ENCODE measurements at regions not wholly inside any gene's neighbourhood (a gene's known extent, or its start where the extent isn't known, plus 50 kb on each side); places are given as distances from the start of the nearest gene placed in this dataset.

DNA sequence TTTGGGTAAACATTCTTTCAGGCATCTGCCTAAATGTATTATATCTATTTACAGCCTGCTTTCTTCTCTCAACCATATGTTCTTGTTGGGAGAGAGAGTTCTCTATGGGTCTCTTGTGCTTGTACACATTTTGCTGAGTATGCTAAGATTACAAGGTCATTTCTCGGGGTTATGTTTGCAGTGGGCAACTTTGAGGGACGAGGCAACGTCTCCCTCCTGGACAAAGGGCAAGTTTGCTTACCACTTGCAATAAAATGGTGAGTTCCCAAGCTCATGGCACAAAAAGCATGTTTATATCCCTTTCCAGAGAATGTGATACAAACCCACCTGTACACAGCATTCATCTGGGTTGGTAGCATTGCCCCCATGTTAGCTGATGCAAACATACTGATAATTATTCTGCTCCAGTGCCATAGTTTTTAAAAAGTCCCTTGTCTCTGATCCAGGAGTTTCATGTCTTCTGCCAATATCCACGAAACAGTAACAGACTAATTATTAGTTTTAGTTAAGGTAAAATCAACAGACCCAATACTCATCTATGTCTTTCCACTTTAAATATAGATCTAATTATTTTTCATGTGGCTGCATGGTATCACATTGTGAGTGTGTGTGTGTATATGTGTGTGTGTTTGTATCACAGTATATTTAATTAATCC lies 84.2 kb upstream of the MAPK4 start (continued):
- TF ChIP-seq, protein P1, sequence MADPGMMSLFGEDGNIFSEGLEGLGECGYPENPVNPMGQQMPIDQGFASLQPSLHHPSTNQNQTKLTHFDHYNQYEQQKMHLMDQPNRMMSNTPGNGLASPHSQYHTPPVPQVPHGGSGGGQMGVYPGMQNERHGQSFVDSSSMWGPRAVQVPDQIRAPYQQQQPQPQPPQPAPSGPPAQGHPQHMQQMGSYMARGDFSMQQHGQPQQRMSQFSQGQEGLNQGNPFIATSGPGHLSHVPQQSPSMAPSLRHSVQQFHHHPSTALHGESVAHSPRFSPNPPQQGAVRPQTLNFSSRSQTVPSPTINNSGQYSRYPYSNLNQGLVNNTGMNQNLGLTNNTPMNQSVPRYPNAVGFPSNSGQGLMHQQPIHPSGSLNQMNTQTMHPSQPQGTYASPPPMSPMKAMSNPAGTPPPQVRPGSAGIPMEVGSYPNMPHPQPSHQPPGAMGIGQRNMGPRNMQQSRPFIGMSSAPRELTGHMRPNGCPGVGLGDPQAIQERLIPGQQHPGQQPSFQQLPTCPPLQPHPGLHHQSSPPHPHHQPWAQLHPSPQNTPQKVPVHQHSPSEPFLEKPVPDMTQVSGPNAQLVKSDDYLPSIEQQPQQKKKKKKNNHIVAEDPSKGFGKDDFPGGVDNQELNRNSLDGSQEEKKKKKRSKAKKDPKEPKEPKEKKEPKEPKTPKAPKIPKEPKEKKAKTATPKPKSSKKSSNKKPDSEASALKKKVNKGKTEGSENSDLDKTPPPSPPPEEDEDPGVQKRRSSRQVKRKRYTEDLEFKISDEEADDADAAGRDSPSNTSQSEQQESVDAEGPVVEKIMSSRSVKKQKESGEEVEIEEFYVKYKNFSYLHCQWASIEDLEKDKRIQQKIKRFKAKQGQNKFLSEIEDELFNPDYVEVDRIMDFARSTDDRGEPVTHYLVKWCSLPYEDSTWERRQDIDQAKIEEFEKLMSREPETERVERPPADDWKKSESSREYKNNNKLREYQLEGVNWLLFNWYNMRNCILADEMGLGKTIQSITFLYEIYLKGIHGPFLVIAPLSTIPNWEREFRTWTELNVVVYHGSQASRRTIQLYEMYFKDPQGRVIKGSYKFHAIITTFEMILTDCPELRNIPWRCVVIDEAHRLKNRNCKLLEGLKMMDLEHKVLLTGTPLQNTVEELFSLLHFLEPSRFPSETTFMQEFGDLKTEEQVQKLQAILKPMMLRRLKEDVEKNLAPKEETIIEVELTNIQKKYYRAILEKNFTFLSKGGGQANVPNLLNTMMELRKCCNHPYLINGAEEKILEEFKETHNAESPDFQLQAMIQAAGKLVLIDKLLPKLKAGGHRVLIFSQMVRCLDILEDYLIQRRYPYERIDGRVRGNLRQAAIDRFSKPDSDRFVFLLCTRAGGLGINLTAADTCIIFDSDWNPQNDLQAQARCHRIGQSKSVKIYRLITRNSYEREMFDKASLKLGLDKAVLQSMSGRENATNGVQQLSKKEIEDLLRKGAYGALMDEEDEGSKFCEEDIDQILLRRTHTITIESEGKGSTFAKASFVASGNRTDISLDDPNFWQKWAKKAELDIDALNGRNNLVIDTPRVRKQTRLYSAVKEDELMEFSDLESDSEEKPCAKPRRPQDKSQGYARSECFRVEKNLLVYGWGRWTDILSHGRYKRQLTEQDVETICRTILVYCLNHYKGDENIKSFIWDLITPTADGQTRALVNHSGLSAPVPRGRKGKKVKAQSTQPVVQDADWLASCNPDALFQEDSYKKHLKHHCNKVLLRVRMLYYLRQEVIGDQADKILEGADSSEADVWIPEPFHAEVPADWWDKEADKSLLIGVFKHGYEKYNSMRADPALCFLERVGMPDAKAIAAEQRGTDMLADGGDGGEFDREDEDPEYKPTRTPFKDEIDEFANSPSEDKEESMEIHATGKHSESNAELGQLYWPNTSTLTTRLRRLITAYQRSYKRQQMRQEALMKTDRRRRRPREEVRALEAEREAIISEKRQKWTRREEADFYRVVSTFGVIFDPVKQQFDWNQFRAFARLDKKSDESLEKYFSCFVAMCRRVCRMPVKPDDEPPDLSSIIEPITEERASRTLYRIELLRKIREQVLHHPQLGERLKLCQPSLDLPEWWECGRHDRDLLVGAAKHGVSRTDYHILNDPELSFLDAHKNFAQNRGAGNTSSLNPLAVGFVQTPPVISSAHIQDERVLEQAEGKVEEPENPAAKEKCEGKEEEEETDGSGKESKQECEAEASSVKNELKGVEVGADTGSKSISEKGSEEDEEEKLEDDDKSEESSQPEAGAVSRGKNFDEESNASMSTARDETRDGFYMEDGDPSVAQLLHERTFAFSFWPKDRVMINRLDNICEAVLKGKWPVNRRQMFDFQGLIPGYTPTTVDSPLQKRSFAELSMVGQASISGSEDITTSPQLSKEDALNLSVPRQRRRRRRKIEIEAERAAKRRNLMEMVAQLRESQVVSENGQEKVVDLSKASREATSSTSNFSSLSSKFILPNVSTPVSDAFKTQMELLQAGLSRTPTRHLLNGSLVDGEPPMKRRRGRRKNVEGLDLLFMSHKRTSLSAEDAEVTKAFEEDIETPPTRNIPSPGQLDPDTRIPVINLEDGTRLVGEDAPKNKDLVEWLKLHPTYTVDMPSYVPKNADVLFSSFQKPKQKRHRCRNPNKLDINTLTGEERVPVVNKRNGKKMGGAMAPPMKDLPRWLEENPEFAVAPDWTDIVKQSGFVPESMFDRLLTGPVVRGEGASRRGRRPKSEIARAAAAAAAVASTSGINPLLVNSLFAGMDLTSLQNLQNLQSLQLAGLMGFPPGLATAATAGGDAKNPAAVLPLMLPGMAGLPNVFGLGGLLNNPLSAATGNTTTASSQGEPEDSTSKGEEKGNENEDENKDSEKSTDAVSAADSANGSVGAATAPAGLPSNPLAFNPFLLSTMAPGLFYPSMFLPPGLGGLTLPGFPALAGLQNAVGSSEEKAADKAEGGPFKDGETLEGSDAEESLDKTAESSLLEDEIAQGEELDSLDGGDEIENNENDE (IDR thresholded peaks at IDR 0.05; ENCODE audit: insufficient replicate concordance, low read length) = no peak
- no peak for TF ChIP-seq CBX5 (IDR thresholded peaks at IDR 0.05; ENCODE audit: low read depth, low read length)
